ENCODE measurements at regions not wholly inside any gene's neighbourhood (a gene's known extent, or its start where the extent isn't known, plus 50 kb on each side); places are given as distances from the start of the nearest gene placed in this dataset.
"Not testable (repeated sequence)": the region's sequence is repeated elsewhere in the genome, so short reads cannot be mapped to it uniquely, and the experiment has no call there.

DNA sequence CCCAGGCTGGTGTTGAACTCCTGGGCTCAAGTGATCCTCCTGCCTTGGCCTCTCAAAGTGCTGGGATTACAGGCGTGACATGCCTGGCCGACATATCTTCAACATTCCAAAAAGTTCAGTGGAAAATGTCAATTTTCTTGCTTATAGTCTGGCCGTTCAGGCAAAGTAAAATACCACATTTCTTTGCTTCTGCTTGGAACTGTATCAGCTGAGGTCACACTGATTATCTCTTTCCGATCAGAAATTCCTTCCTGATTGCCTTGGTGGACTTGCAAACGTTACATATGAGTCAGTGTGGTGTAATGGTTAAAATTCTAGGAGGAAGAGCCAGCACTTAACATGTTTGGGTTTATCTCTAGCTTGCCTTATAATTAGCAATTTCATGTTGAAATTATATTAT is 170.6 kb upstream of the ERV3-1 start:
- not testable (repeated sequence) for DNase-seq (ENCODE audit: insufficient read length, low spot score); FAIRE-seq

DNA sequence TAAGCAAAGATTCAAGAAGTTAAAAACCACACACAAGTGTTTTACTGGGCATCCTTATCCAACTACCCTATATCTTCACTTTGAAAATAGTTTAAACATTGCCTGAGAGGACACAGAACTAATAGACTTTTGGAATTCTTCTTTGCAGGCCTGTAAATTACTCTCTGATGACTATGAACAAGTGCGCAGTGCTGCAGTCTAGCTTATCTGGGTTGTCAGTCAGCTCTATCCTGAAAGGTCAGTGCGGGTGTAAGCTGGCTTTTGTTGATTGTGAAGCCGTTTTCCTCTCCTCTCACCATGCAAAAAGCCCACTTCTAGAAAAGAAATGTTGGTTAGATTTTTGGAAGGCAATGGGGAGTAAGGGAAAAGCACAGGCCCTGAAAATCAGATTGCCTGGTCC is 143.6 kb upstream of the ERV3-1 start:
- not testable (repeated sequence) for FAIRE-seq; DNase-seq (ENCODE audit: insufficient read length, low spot score)

DNA sequence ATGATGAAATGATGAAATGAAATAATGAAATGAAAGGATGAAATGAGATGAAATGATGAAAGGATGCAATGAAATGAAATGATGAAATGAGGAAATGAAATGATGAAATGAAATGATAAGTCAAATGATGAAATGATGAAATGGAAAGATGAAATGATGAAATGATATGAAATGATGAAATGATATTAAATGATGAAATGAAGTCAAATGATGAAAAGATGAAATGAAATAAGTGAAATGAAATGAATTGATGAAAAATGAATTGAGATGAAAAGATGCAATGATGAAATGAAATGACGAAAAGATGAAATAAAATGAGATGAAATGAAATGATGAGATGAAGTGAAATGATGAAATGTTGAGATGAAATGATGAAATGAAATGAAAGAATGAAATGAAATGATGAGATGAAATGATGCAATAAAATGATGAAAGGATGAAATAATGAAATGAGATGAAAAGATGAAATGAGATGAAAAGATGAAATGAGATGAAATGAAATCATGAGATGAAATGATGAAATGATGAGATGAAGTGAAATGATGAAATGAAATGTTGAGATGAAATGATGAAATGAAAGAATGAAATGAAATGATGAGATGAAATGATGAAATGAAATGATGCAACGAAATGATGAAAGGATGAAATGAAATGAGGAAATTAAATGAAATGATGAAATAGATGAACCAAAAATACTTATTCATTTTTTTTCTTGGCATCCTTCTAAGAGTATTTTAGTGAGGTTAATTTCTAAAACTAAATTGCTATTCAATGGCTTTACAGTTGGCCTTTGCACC is 139.8 kb upstream of the ERV3-1 start:
- DNase-seq (ENCODE audit: insufficient read length, low spot score); FAIRE-seq: not testable (repeated sequence)

DNA sequence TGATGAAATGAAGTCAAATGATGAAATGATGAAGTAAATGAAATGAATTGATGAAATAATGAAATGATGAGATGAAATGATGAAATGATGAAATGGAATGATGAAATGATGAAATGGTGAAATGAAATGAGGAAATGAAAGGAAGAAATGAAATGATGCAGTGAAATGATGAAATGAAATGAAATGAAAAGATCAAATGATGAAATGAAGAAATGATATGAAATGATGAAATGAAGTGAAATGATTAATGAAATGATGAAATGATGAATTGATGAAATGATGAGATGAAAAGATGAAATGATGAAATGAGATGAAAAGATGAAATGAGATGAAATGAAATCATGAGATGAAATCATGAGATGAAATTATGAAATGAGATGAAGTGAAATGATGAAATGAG is 139.2 kb upstream of the ERV3-1 start:
- DNase-seq (ENCODE audit: insufficient read length, low spot score); FAIRE-seq: not testable (repeated sequence)

DNA sequence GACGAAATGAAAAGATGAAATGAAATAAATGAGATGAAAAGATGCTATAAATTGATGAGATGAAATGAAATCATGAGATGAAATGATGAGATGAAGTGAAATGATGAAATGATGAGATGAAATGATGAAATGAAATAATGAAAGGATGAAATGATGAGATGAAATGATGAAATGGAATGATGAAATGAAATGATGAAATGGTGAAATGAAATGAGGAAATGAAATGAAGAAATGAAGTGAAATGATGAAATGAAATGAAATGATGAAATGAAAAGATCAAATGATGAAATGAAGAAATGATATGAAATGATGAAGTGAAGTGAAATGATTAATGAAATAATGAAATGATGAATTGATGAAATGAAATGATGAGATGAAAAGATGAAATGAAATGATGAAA is 138.5 kb upstream of the ERV3-1 start:
- not testable (repeated sequence) for FAIRE-seq; DNase-seq (ENCODE audit: insufficient read length, low spot score)

DNA sequence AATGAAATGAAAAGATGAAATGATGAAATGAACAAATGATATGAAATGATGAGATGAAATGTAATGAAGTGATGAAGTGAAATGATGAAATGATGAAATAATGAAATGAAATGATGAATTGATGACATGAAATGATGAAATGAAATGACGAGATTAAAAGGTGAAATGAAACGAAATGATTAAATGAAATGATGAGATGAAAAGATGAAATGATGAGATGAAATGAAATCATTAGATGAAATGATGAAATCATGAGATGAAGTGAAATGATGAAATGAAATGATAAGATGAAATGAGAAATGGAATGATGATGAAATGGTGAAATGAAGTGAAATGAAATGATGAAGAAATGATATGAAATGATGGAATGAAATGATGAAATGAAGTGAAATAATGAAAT is 138.1 kb upstream of the ERV3-1 start:
- FAIRE-seq, result not testable (repeated sequence)

DNA sequence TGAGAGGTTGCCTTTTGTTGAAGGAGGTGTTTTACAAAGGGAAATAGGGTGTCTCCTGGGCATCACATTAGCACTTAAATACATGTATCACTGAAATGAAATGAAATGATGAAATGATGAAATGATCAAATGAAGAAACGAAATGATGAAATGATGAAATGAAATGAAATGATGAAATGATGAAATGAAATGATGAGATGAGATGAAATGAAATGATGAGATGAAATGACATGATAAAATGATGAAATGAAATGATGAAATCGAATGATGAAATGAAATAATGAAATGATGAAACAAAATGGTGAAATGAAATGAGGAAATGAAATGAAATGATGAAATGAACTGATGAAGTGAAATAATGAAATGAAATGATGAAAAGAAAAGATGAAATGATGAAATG is 137.6 kb upstream of the ERV3-1 start:
- not testable (repeated sequence) for FAIRE-seq; DNase-seq (ENCODE audit: insufficient read length, low spot score)

More for the DNA sequence above, 138.1 kb upstream of the ERV3-1 start:
- DNase-seq (ENCODE audit: insufficient read length, low spot score), result not testable (repeated sequence)

DNA sequence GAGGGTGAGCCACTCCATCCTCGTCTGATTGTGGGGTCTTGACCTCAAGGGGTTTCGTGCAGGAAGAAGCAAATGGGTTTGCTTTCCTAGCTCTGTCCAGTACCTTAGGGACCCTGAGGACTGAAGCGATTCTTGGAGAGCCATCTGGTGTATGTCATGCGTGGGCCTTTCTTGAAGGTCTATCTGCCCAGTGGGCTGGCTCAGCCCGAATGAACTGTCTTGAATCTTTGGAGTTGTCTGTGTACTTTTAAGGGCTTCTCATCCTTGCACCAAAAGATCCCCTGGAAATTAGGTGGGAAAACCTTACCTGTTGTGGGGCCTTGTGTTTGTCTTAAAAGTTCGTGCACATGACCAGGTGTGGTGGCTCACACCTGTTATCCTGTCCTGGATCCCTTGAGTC is 135.4 kb upstream of the ERV3-1 start:
- FAIRE-seq, result not testable (repeated sequence)

DNA sequence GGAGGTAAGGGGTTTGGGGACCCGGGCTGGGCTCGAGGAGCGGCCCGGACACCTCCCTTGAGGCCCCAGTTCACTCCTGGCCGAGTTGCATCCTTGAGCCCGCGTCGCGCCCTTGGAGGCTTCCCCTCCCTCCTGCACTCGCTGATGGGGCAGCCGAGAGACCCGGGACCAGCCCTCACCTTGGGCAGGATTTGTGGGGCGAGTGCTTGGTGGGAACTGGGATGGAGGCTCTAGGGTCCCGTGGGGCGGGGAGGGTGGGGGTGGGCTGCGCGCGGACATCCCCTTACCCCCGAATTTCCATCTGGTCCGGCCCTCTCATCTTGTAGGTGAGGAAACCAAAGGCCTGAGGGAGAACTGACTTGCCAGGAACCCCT is 134.9 kb upstream of the ERV3-1 start:
- not testable (repeated sequence) for FAIRE-seq; DNase-seq (ENCODE audit: insufficient read length, low spot score)

More for the DNA sequence above, 135.4 kb upstream of the ERV3-1 start:
- not testable (repeated sequence) for DNase-seq (ENCODE audit: insufficient read length, low spot score)

DNA sequence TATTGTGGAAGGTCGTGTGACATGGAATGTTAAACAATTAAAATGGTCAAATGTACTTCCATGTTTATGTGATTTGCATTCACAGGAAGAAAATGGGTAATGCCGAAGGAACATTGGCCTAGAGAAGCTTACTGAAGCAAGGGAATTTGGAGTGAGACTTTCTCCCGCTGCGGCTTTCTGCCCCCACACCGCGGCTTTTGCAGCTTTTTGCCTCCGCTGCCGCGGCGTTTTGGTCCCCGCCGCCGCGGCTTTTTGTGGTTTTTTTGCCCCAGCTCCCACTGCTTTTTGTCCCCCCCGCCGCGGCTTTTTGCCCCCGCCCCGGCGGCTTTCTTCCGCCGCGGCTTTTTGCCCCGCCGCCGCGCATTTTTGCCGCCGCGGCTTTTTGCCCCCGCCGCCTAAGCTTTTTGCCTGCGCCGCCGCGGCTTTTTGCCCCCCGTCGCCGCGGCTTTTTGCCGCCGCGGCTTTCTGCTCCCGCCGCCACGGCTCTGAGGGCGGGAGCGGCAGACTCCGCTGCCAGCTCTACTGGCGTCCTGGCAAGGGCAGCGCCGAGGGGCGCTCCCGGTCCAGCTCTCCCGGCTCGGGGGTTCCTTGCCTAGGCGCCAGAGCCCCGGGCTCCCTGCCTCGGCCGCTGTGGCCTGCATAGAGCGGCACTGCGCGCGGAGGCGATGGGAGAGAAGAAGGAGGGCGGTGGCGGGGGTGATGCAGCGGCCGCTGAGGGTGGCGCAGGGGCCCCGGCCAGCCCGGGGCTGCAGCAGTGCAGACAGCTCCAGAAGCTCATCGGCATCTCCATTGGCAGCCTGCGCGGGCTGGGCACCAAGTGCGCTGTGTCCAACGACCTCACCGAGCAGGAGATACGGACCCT is 134.3 kb upstream of the ERV3-1 start:
- DNase-seq (ENCODE audit: insufficient read length, low spot score); FAIRE-seq: not testable (repeated sequence)

DNA sequence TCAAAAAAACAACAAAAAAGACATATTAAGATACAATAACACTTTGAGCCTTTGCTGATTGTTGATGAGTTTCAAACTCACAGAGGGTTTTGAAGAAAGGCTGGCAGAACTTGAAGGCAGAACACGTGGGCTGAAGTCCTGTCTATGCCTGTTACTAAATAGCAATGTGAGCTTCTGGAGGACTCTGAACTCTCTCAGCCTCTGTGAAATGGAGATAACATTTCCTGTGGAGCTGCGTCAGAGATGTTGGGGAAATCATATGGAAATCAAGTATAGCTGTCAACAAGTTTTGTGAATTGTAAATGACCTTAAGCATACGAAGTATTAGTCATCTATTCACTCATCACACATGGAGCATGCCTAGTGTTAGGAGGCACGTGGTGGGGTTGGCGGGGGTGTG is 130.4 kb upstream of the ERV3-1 start:
- not testable (repeated sequence) for DNase-seq (ENCODE audit: insufficient read length, low spot score); FAIRE-seq

DNA sequence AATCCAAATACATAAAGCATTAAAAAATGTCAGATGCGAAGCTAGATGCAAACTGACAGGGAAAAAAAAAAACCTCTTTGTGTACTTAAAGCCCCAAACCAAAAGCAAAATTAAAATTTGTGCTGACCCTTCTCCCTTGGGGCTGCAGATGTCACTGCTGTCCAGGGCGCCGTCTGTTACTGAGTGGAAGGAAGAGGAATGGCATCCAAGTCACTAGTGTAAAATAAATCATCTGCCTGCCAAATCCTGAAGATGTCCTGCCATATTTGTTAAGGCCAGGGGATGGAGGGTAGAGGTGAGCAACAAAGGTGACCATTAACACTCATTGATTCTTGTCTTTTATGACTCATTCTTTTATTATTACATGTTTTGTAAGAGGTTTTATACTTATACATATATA is 126.6 kb upstream of the ERV3-1 start:
- not testable (repeated sequence) for FAIRE-seq; DNase-seq (ENCODE audit: insufficient read length, low spot score)

DNA sequence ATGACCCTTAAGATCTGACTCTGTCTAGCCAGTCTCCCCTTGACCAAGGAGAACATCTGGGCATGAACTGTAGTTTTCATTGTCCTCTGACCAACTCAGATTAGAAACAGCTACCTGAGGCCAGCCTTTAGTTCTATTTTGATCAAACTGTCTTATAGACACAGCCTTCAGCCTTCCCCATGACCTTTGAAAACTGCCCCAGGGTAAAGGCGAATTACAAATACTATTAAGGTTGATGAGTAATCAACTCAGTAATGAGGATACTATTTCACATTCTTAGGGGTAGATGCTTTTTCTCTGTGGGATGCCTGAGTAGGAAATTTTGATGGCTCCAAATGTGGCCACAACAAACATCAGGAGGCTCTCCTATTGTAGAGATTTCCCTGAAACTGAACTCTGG is 125.8 kb upstream of the ERV3-1 start:
- not testable (repeated sequence) for FAIRE-seq; DNase-seq (ENCODE audit: insufficient read length, low spot score)

DNA sequence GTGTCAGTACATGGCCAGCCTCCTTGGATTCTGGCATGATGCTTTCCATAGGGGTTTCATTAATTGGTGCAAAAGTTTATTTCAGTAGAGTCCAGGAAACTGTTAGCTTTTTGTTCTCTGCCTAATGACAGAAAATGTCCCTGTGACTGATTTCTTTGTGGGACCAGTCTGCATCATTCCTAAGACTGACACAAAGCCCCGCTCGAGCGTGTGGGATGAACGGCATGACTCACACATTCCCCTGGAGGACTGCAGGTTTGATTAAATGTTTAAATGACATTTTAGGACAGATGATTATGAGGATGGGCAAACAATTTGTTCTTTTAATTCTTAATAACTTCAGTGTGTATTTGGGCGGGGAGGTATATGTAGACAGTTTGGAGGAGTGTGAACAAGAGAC is 120.9 kb upstream of the ERV3-1 start:
- not testable (repeated sequence) for FAIRE-seq; DNase-seq (ENCODE audit: insufficient read length, low spot score)

DNA sequence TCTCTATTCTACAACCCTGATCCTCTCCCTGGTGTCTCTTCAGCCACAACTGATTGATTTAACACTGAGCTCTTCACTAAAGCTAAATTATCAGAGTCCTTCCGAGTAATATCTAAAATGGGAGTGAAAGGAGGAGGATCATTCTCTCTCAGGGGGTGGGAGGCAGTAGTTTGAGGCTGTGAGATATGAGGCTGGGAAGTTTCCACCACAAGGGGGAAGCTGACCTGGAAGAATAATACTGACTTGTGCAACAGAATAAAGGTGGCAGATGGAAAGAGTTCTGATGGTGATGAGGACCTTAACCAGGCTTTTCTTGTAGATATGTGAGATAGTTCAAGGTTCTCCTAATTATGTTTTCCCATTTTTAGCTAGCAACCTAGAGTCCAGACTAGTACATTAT is 118.1 kb upstream of the ERV3-1 start:
- FAIRE-seq; DNase-seq (ENCODE audit: insufficient read length, low spot score): not testable (repeated sequence)

DNA sequence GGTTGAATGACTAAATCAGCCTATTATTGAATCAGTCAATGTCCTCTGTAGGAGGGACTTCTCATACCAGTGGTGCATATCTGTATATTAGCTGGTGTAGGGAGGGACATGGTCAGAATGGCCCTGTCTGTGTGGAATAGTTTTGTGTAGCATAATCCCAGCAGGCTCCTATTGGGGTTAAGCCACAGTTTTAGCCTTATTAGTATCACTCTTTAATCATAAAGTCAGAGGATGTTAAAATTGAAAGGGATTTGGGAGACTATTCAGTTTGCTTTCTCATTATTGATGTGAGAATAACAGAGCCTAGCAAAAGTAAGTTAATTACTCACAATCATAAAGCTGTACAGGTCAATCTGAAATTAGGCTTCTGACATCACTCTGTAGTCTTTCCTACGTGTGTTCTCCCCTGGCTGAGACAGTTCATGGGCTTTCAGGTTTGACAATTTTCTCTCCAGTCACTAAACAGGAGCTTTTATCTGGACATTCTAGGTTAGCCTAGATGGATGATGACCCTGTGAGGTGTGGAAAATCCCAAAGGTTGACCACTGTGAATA is 99.2 kb upstream of the ERV3-1 start:
- DNase-seq (ENCODE audit: insufficient read length, low spot score); FAIRE-seq: not testable (repeated sequence)

DNA sequence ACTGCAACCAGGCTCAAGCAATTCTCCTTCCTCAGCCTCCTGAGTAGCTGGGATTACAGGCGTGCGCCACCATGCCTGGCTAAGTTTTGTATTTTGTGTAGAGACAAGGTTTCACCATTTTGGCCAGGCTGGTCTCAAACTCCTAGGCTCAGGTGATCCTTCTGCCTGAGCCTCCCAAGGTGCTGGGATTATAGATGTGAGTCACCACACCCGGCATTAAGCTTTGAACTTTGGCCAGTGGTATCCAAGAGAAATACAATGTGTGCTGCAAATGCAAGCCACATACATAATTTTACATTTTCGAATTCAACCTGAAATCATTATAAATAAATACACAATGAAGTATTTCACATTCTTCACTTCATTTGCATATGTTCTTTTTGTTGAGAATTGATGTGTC is 94.0 kb upstream of the ERV3-1 start:
- FAIRE-seq; DNase-seq (ENCODE audit: insufficient read length, low spot score): not testable (repeated sequence)

DNA sequence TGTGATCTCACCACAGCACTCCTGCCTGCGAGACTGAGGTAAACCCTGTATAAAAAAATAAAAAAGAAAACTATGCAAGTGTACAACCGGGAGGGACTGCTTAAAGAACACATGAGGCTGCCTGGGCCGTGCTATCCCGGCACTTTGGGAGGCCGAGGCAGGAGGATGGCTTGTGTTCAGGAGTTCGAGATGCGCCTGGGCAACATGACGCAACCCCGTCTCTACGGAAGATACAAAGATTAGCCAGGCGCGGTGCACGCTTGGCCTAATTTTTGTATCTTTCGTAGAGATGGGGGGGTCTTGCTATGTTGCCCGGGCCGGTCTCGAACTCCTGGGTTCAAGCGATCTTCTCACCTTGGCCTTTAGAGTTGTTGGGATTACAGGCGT is 75.2 kb upstream of the ERV3-1 start:
- not testable (repeated sequence) for FAIRE-seq; DNase-seq (ENCODE audit: insufficient read length, low spot score)

DNA sequence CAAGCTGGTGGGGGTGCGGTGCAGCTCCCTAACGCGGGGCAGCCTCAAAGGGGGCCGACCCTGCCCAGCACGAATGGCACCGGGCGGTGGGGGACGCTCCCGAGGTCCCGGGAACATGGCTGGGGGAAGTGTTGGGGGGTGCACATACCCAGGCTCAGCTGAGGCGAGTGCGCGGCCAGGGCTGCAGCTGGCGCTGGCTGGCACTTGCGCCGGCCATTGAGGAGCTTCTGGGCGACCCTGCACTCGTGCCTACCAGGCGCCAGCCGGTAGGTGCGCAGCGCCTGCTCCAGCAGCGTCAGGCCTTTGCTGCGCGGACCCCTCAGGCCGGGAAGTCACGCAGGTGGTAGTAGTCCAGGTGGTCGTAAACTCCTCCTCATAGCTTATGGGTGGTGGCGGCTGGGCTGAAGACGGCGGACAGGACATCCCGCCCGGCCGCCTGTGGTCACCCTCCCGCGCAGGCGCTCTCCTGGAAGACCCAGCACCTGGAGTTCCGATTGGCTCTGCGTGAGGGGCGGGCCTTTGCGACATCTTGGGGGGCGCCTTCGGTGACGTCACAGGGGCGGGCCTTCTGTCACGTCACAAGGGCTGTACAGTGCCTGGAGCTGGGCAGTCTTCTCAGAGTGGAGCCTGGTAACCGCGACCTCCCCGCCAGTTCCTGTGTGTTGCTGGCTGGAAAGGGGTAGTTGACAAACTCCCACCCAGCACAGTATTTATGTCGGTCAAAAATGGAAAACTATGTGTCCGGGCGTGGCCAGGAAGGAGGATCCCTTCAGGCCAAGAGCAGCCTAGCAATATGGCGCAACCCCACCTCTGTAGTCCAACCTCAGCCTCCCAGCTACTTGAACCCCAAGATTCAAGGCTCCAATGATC is 74.5 kb upstream of the ERV3-1 start:
- DNase-seq (ENCODE audit: insufficient read length, low spot score), result peak; percentile 58
- FAIRE-seq, result not testable (repeated sequence)

DNA sequence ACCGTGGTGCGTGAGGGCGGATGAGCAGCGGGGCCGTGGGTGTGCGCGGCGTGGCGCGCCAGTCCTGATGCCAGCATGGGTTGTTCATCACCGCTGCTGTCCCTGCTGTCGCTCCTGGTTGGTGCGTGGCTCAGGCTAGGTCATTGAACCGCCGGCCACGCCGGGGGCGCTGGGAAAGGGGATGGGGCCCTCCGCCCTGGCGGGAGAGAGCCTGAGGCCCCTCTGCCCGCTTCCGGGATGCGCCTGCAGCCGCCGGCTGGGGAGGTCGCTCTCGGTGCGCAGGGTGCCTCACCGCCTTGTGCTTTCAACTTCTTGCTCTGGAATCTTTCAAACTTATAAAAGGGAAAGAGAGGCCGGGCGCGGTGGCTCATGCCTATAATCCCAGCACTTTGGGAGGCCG is 68.5 kb upstream of the ERV3-1 start:
- DNase-seq (ENCODE audit: insufficient read length, low spot score); FAIRE-seq: not testable (repeated sequence)
